GM18867 (cell line): ENCODE measurements at regions not wholly inside any gene's neighbourhood (a gene's known extent, or its start where the extent isn't known, plus 50 kb on each side); places are given as distances from the start of the nearest gene placed in this dataset.
"Not testable (repeated sequence)": the region's sequence is repeated elsewhere in the genome, so short reads cannot be mapped to it uniquely, and the experiment has no call there.

Experiments used
- ATAC-seq: cut with Tn5 transposase; IDR thresholded peaks from one replicate; pipeline ENCODE4 v1.9.1; 2021; ENCODE audit warnings: mild to moderate bottlenecking, moderate library complexity; ENCODE audit not compliant: unreplicated experiment

- ATAC-seq, result no peak
Observed at GRCh38 chr1:102181341-102181740, 184.6 kb upstream of the OLFM3 start.

DNA sequence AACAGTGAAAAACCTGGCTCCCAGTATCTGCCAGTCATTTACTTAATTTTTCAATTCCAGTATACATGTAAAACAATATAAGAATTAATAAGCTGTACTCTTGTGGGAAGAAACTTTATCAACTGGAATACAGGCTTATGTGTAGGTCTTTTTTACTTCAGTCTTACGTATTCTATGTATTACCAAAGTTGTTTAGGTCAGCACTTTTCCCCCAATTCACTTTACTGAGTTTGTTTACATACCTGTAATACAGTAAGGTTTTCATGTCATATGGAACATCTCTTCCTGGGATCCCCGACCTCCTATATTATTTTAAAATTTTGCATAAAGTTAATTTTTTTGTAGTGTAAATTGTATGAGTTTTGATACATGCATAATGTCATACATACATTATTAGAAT lies 181.8 kb upstream of the OLFM3 start:
- no peak for ATAC-seq

DNA sequence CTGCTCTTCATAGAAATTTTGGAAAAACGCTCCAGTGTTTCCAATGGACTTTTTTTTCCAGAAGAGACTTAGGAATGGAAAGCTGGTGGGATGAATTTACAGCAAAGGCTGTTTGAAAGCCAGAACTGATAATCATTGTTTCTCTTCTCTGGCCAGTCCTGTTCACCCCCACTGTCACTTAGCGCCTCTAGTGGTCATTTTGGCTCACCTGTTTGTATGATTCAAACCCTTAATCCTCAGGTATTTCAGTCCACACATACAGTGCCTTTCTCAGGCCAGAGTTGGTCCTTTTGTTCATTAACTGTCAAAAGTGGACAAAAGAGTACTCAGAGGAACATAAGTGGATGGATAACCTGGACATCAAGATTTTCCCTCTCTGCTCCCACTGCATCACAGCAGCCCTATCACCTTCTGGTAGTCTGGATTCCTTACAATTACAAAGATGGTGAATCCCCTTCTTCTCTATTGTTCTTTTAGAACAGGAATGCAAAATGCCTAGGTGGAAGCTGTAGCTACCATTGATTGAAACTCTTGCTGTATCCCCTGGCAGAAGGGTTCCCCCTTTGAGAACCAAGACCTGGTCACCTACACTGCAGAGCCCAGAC lies 177.6 kb upstream of the OLFM3 start:
- ATAC-seq, result peak; percentile 87

GRCh38 chr1:102172200-102172599 lies 175.5 kb upstream of the OLFM3 start:
- ATAC-seq, result no peak

DNA sequence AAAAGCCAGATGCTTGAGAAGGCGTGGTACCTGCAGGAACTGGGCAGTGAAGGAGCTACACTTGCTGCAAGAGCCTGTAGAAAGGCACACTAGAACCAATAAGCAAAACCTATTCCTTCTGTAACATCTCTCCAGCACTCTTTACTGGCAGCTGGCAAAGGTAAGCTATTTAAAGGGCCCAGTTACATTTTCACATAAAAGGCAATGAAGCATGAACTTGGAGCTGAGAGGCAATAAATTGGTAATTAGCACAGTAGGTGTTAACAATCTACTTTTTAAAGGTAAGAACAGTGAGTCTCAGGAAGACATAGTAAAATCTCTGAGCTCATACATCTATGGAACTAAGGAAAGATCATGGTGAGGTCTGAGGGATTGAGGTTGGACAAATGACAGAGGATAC lies 167.1 kb upstream of the OLFM3 start:
- ATAC-seq, result no peak

- no peak for ATAC-seq
Observed at GRCh38 chr1:102151242-102151641, 154.5 kb upstream of the OLFM3 start.

DNA sequence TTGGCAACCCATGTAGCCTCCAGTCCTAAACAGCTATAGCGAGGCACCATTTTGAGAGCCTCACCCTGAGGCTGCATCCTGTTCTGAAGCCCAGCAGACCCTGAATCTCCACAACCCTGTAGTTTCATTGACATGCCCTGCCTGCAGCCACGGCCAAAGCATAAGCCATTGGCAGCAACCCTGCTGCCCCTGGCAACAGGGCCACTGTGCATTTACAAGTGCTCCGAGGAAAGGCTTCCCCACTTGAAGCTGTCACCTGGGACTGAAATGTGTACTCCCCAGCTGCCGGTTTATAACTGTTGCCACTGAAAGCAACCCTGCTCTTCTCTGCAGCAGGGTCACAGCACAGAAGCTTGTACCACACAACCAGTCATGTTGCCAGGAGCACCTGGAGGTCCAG lies 124.2 kb upstream of the OLFM3 start:
- no peak for ATAC-seq

GRCh38 chr1:102118150-102118549 lies 121.4 kb upstream of the OLFM3 start:
- ATAC-seq, result no peak

GRCh38 chr1:102110586-102110985 lies 113.9 kb upstream of the OLFM3 start:
- no peak for ATAC-seq

DNA sequence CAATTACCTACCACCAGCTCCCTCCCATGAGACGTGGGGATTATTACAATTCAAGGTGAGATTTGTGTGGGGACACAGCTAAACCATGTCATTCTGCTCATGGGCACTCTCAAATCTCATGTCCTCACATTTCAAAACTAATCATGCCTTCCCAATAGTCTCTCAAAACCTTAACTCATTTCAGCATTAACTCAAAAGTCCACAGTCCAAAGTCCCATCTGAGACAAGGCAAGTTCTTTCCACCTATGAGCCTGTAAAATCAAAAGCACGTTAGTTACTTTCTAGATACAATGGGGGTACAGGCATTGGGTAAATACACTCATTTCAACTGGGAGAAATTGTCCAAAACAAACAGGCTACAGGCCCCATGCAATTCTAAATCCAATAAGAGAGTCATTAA lies 112.8 kb upstream of the OLFM3 start:
- ATAC-seq, result not testable (repeated sequence)

DNA sequence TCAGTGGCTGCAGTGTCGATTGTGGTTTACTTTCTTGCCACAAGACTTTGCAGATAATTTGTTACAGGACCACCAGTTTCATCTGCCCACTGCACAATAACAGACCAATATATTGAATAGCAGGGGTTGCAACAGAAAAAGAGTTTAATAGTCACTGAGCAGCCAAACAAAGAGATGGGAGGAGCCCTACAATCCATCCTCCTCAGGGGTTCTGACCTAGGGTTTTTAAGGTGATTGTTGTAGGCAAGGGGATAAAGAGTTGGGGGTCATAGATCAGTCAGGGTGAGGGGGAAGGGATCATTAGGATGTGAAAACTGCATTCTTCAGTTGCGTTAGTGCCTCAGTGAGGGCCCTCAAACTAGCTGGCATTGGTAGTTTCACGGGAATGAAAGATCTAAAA lies 110.7 kb upstream of the OLFM3 start:
- ATAC-seq, result no peak

DNA sequence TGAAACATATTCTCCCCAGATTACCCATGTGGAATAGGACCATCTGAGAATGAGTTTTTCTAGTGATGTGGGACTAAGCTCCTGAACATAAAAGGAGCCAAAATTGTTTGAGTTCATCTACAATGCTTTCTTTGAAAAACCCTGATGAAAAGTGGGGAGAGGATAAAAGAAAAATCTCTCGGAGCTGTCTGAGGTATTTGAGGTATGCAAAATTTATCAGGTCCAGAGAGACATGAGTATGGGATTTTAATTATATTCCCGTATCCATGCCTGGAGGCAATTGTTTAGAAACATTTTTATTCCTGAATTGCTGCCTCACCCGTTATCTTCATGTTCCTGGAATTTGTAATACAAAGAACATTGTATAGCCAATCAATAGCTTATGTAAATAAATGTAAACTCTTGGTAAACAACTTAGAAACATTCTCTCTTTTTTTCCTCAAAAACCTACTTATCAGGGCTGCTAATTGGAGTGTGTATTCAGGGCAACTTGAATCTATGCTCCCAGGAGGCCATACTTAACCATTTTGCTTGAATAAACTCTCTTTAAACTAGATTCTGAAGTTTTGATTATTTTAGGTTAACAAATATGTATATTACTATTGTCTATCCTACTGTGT lies 109.3 kb upstream of the OLFM3 start:
- ATAC-seq, result no peak

GRCh38 chr1:102103646-102104045 lies 106.9 kb upstream of the OLFM3 start:
- ATAC-seq, result no peak

- no peak for ATAC-seq
Observed at GRCh38 chr1:102102276-102102780, 105.6 kb upstream of the OLFM3 start.

DNA sequence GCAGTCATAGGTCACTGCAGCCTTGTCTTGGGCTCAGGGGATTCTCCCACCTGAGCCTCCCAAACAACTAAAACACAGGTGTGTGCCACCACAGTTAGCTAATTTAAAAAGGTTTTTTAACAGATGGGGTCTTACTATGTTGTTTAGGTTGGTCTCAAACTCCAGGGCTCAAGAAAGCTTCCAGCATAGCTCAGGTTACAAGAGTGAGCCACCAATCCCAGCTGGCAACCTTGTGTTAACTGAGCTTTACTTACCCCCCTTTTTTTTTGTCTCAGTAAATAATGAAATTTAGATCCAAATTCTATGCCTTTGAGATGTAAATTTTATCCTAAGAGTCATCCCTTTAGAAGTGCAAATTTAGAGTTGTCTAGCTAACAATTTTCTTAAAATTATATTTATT lies 103.9 kb upstream of the OLFM3 start:
- ATAC-seq, result no peak

- no peak for ATAC-seq
Observed at GRCh38 chr1:102099916-102100315, 103.2 kb upstream of the OLFM3 start.

DNA sequence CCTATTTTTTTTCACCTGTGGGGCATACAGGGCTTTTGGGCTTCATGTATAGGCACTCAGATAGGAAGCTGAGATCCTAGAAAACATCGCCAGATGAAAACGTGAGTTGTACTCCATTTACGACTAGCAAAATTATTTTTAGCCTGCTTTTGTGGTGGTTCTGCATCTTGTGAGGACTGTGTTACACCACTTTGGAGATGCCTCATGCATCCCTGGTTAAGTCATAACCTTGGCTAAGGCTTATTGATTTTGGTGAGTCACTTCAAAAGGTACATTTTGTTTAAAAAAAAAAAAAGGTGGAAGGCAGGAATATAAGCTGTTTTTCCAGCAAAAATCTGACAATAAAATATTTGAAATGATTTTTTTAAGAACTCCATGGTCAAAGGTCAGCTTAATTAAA lies 101.8 kb upstream of the OLFM3 start:
- no peak for ATAC-seq

GRCh38 chr1:102098081-102098480 lies 101.4 kb upstream of the OLFM3 start:
- ATAC-seq, result no peak

- no peak for ATAC-seq
Observed at GRCh38 chr1:102097451-102097850, 100.7 kb upstream of the OLFM3 start.

DNA sequence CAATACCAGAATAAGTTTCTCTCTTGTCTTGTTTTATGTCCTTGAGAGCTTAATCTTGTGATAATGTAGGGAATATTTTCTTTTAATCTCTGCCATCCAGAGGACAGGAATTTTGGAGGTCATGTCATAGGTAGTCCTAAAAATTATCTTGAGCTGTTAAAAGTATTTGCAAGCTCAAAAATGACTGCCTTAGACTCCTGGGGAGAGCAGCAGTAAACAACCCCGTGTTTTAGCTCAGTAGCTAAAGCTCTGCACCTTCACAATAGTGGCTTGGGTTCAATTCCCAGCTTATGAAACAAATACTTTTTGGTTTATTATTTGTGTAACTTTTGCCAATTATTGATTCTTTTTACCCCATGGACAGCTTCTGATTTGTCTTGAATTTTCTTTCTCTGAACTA lies 99.4 kb upstream of the OLFM3 start:
- no peak for ATAC-seq

- no peak for ATAC-seq
Observed at GRCh38 chr1:102089791-102090190, 93.1 kb upstream of the OLFM3 start.

- ATAC-seq, result no peak
Observed at GRCh38 chr1:102085896-102086295, 89.2 kb upstream of the OLFM3 start.
